Testis (tissue), 2 donors: ENCODE measurements at regions not wholly inside any gene's neighbourhood (a gene's known extent, or its start where the extent isn't known, plus 50 kb on each side); places are given as distances from the start of the nearest gene placed in this dataset.

ENCODE experiments used
- CTCF ChIP-seq, 3 experiments: fragments of 450-650 bp in 2 of 3; fragments of 200-600 bp in 1 of 3; sonication (generic) in 1 of 3; IDR thresholded peaks; one replicate each; pipeline ENCODE4 v1.5.1; 2016 to 2019; ENCODE audit warnings: antibody characterized with exemption in 3 of 3, mild to moderate bottlenecking in 2 of 3, moderate library complexity in 1 of 3
- POLR2A ChIP-seq: fragments of 450-650 bp; IDR thresholded peaks from one replicate; pipeline ENCODE4 v1.6.1; 2017; ENCODE audit warnings: antibody characterized with exemption, mild to moderate bottlenecking, moderate library complexity

GRCh38 chr14:83905157-83905556 is 1624.8 kb upstream of the FLRT2 start:
- TF ChIP-seq CTCF (IDR thresholded peaks at IDR 0.05), result no peak
- TF ChIP-seq POLR2A, result no peak
